Astrocyte of the cerebellum (primary cell): ENCODE measurements at regions not wholly inside any gene's neighbourhood (a gene's known extent, or its start where the extent isn't known, plus 50 kb on each side); places are given as distances from the start of the nearest gene placed in this dataset.
"Not testable (repeated sequence)": the region's sequence is repeated elsewhere in the genome, so short reads cannot be mapped to it uniquely, and the experiment has no call there.

Experiments used
- DNase-seq: peaks from one replicate; pipeline ENCODE4 v3.0.0-alpha.2; 2011; ENCODE audit warnings: low read depth
- H3K4me3 ChIP-seq: 2 replicates; pipeline ENCODE4 v1.5.1; 2011; ENCODE audit warnings: mild to moderate bottlenecking, low read depth, low read length, moderate library complexity
- in situ Hi-C: cut with HindIII; loops from 2 replicates; pipeline ENCODE4 v1.10.0; 2017; ENCODE audit warnings: low sequenced_read_pairs
- TF ChIP-seq, protein P1 (sequence below): IDR thresholded peaks from 2 replicates; pipeline ENCODE4 v1.5.1; 2012; ENCODE audit warnings: low read length, low read depth, moderate library complexity, mild to moderate bottlenecking; ENCODE audit errors: missing control alignments

DNA sequence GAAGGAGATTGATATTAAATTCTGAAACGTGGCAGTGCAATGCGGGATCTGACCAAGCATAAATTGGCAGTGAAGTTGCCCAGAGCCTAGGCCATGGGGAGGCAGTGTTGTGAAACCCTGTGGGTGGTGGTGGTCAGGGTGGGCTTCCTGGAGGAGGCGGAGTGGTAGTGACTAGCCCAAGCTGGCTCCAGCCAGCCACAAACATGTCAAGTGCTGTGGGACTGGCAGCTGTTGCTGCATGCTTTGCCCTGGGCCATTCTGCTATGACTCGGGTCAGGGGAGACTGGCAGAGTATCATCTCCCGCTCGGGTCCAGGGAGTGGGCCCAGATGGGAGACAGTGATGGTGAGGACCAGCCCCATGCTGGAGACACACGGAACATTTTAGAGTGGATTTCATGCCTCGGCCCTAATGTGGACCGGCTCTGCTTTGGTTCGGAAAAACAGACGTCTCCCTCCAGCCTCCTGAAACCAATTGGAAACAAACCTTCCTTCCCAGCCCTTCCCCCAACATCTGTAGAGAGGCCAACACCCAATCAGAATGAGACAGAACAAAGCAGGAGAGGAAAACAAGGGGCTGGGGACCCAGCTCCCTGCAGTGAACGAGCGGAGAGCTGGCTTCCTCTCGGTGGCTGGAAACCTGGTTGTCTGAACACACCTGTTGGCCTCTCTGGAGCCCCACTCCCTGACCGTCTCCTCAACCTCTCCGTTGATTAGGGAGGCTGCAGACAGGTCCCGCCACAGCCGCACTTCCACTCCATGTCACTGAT is 58.2 kb downstream of the TMEM270 start:
- DNase-seq, result no peak
- no peak overlapping the region for H3K4me3 ChIP-seq
- in situ Hi-C loops, result no loop called here
- TF ChIP-seq, protein P1, sequence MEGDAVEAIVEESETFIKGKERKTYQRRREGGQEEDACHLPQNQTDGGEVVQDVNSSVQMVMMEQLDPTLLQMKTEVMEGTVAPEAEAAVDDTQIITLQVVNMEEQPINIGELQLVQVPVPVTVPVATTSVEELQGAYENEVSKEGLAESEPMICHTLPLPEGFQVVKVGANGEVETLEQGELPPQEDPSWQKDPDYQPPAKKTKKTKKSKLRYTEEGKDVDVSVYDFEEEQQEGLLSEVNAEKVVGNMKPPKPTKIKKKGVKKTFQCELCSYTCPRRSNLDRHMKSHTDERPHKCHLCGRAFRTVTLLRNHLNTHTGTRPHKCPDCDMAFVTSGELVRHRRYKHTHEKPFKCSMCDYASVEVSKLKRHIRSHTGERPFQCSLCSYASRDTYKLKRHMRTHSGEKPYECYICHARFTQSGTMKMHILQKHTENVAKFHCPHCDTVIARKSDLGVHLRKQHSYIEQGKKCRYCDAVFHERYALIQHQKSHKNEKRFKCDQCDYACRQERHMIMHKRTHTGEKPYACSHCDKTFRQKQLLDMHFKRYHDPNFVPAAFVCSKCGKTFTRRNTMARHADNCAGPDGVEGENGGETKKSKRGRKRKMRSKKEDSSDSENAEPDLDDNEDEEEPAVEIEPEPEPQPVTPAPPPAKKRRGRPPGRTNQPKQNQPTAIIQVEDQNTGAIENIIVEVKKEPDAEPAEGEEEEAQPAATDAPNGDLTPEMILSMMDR, result no peak

- TF ChIP-seq, protein P1, result no peak
- in situ Hi-C loops, result no loop called here
- no peak for DNase-seq
- no peak overlapping the region for H3K4me3 ChIP-seq
Measured at GRCh38 chr7:73919694-73920375, 58.9 kb downstream of the TMEM270 start.

GRCh38 chr7:73920406-73921134 is 59.6 kb downstream of the TMEM270 start:
- no peak overlapping the region for H3K4me3 ChIP-seq
- TF ChIP-seq, protein P1, result no peak
- DNase-seq, result no peak
- in situ Hi-C loops, result no loop called here

GRCh38 chr7:73921623-73922528 is 60.9 kb downstream of the TMEM270 start:
- H3K4me3 ChIP-seq, result no peak overlapping the region
- DNase-seq, result no peak
- TF ChIP-seq, protein P1, result no peak
- in situ Hi-C loops, result no loop called here

DNA sequence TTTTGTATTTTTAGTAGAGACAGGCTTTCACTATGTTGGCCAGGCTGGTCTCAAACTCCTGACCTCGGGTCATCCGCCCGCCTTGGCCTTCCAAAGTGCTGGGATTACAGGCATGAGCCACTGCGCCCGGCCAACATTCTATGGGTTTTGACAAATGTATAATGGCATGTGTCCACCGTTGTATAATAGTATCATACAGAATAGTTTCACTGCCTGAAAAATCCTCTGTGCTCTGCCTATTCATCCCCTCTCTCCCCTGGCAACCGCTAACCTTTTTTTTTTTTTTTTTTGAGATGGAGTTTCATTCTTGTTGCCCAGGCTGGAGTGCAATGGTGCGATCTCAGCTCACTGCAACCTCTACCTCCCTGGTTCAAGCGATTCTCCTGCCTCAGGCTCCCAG is 67.7 kb downstream of the TMEM270 start:
- in situ Hi-C loops, DNase-seq, H3K4me3 ChIP-seq: not testable (repeated sequence)

GRCh38 chr7:73931502-73931901 is 70.5 kb downstream of the TMEM270 start:
- in situ Hi-C loops, result no loop called here
- DNase-seq, result no peak
- no peak overlapping the region for H3K4me3 ChIP-seq
- TF ChIP-seq, protein P1, result no peak
